Spleen (tissue), 7 donors: ENCODE measurements at regions not wholly inside any gene's neighbourhood (a gene's known extent, or its start where the extent isn't known, plus 50 kb on each side); places are given as distances from the start of the nearest gene placed in this dataset.

Source experiments
- POLR2A ChIP-seq, 3 donors: fragments of 450-650 bp; IDR thresholded peaks; one replicate each; pipeline ENCODE4 v1.5.1; 2017; ENCODE audit warnings: antibody characterized with exemption in 3 of 3, mild to moderate bottlenecking in 1 of 3
- TF ChIP-seq, protein P1 (sequence below), 11 experiments: fragments of 200-600 bp in 7 of 11; fragments of 450-650 bp in 4 of 11; sonication (generic) in 4 of 11; IDR thresholded peaks in 8 of 11; conservative IDR thresholded peaks in 3 of 11; 1 replicate in 7 of 11; 2 replicates in 4 of 11; pipeline versions ENCODE4 v1.4.0 to v1.8.0; 2016 to 2021; ENCODE audit warnings: antibody characterized with exemption in 11 of 11, inconsistent platforms in 4 of 11, mild to moderate bottlenecking in 1 of 11
- donor health status: DM: no; HTN: no; CAD: no; lungs with moderate emphysema.
- donor health status: DM: no; HTN: no; CAD: no.
- donor health status: DM: no; HTN: no; CAD: no.

DNA sequence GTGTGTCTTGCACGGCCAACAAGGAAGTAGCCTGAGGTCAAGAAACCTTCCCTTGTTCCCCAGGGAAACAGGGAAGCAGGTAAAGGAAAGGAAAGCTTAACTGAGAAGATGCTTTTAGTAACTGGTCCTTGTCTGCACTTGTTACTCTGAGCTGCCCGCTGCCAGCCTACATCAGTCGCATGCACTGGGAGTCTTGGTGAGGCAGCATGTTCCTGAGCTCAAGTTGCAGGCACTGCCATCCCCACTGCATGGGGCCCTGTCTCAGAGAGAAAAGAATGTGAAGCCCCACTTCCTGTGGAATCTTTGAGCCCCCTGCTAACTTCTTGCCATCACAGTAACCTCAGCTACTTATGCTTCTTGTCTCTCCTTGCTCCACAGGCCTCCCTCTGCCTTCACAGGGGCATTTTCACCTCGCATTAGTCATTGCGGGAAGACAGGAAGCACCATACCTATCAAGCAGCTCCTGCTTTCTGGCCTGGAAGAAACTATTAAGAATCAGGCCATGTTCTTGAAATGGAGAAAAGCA lies 344.1 kb upstream of the ADAMTSL1 start:
- TF ChIP-seq POLR2A (IDR thresholded peaks at IDR 0.05) = no peak
- TF ChIP-seq, protein P1, sequence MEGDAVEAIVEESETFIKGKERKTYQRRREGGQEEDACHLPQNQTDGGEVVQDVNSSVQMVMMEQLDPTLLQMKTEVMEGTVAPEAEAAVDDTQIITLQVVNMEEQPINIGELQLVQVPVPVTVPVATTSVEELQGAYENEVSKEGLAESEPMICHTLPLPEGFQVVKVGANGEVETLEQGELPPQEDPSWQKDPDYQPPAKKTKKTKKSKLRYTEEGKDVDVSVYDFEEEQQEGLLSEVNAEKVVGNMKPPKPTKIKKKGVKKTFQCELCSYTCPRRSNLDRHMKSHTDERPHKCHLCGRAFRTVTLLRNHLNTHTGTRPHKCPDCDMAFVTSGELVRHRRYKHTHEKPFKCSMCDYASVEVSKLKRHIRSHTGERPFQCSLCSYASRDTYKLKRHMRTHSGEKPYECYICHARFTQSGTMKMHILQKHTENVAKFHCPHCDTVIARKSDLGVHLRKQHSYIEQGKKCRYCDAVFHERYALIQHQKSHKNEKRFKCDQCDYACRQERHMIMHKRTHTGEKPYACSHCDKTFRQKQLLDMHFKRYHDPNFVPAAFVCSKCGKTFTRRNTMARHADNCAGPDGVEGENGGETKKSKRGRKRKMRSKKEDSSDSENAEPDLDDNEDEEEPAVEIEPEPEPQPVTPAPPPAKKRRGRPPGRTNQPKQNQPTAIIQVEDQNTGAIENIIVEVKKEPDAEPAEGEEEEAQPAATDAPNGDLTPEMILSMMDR (IDR thresholded peaks at IDR 0.05 in 8 of 11, conservative IDR thresholded peaks at IDR 0.05 in 3 of 11) = no peak
